Fibroblast of villous mesenchyme (primary cell): ENCODE measurements at regions not wholly inside any gene's neighbourhood (a gene's known extent, or its start where the extent isn't known, plus 50 kb on each side); places are given as distances from the start of the nearest gene placed in this dataset.

ENCODE experiments used
- DNase-seq: peaks from one replicate; pipeline ENCODE4 v3.0.0-alpha.2; 2010; ENCODE audit warnings: low read depth
- H3K4me3 ChIP-seq: 2 replicates; pipeline ENCODE4 v1.5.1; 2011; ENCODE audit warnings: low read depth, mild to moderate bottlenecking, low read length
- CTCF ChIP-seq: IDR thresholded peaks from 2 replicates; pipeline ENCODE4 v1.5.1; 2012; ENCODE audit warnings: low read depth, mild to moderate bottlenecking, low read length; ENCODE audit not compliant: insufficient read depth

- no peak for DNase-seq
- H3K4me3 ChIP-seq = no peak overlapping the region
- TF ChIP-seq CTCF = no peak
Observed at GRCh38 chr17:45697076-45697475, 87.0 kb upstream of the CRHR1 start.

GRCh38 chr17:45700171-45701090 lies 83.7 kb upstream of the CRHR1 start:
- no peak for DNase-seq
- no peak overlapping the region for H3K4me3 ChIP-seq
- TF ChIP-seq CTCF = no peak

GRCh38 chr17:45702666-45703266 lies 81.4 kb upstream of the CRHR1 start:
- no peak for TF ChIP-seq CTCF
- peak; percentile 33 for DNase-seq
- H3K4me3 ChIP-seq = no peak overlapping the region

DNA sequence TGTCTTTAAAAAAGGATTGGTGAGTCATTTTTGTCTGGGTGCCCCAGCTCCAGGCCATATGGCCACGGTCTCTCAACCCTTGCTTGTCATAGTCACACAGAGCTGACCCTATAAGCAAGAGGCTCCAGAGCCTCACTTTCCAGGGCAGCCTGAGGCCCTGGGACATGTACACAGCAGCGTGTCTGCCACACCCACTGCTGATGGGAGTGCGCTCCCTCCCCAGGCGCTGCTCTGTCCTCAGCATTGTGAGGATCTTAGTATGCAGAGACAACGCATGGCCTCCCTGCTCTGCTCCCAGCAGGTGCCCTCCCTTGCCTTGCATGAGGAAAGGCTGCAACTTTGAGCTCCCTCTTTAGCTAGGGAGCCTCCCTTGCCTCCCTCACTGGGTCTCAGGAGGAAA lies 80.8 kb upstream of the CRHR1 start:
- no peak for DNase-seq
- TF ChIP-seq CTCF = no peak
- no peak overlapping the region for H3K4me3 ChIP-seq

DNA sequence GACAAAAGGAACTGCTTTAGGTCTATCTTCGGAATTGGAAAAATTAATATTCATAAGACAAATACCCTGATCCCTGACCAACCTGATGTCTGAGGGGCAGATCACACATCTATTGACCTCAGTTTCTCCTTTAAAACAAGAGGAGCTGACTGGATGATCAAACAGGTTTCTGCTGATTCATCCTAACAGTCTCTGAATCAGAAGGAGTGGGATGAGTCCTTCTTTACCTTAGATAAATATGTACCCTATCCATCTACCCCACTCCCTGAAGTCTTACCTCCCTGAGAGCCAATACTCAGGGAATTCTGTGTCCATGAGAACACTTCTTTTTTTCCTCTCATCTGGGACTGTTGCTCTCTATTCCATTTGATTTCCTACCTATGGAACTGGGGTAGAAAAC lies 80.3 kb upstream of the CRHR1 start:
- no peak for DNase-seq
- no peak overlapping the region for H3K4me3 ChIP-seq
- no peak for TF ChIP-seq CTCF

GRCh38 chr17:45704251-45704650 lies 79.9 kb upstream of the CRHR1 start:
- no peak overlapping the region for H3K4me3 ChIP-seq
- TF ChIP-seq CTCF = no peak
- DNase-seq = no peak
